A549 (cell line): ENCODE measurements at regions not wholly inside any gene's neighbourhood (a gene's known extent, or its start where the extent isn't known, plus 50 kb on each side); places are given as distances from the start of the nearest gene placed in this dataset.

Experiments
- ATAC-seq, 2 experiments: fragments of 200-7000 bp in 1 of 2; fragments of >200 bp in 1 of 2; cut with Nextera tagmentation in 1 of 2; cut with Tn5 transposase in 1 of 2; 3 replicates each; pipeline versions ENCODE4 v1.8.0 to v1.9.1; 2018 to 2020; ENCODE audit warnings: mild to moderate bottlenecking in 1 of 2, moderate library complexity in 1 of 2
- CTCF ChIA-PET: fragments of 300-600 bp; sonication (Branson Sonifier 250); formaldehyde crosslinking; extraction: SDS; loops from one replicate; lab custom pipeline; 2021; ENCODE audit warnings: antibody characterized with exemption, inconsistent platforms; lab: Yijun Ruan, JAX
- POLR2A ChIA-PET: fragments of 350-600 bp; formaldehyde crosslinking; extraction: SDS; loops from one replicate; lab custom pipeline; 2021; ENCODE audit warnings: antibody characterized with exemption, inconsistent platforms; lab: Yijun Ruan, JAX
- DNase-seq, 2 experiments: peaks; one replicate each; pipeline versions ENCODE4 v3.0.0 to v3.0.0-alpha.2; 2011 to 2016; ENCODE audit warnings: low read depth in 1 of 2, low spot score in 1 of 2
- FAIRE-seq: peaks from 2 replicates; lab custom pipeline; 2011; peaks lifted over from hg19 to GRCh38; lab: Jason Lieb, UNC
- H3K27ac ChIP-seq, 2 experiments: fragments of >200 bp; sonication (Bioruptor Twin); formaldehyde crosslinking; 3 replicates each; pipeline ENCODE4 v1.5.1; 2016 to 2017
- H3K4me1 ChIP-seq: fragments of >200 bp; sonication (Bioruptor Twin); formaldehyde crosslinking; 3 replicates; pipeline ENCODE4 v1.6.1; 2016
- H3K4me2 ChIP-seq: fragments of >200 bp; sonication (Bioruptor Twin); formaldehyde crosslinking; 3 replicates; pipeline ENCODE4 v1.6.1; 2016
- H3K4me3 ChIP-seq: fragments of >200 bp; sonication (Bioruptor Twin); formaldehyde crosslinking; 3 replicates; pipeline ENCODE4 v1.5.1; 2016
- H3K9me3 ChIP-seq: fragments of >200 bp; sonication (Bioruptor Twin); formaldehyde crosslinking; 3 replicates; pipeline ENCODE4 v1.6.1; 2016
- BHLHE40 ChIP-seq: IDR thresholded peaks from 2 replicates; pipeline ENCODE4 v1.6.1; 2012; ENCODE audit warnings: low read depth, low read length, inconsistent platforms
- CBX2 ChIP-seq: fragments of 200-600 bp; sonication (generic); IDR thresholded peaks from 2 replicates; pipeline ENCODE4 v1.6.1; 2016; ENCODE audit warnings: low read depth, mild to moderate bottlenecking, borderline replicate concordance
- CBX8 ChIP-seq: fragments of 200-600 bp; sonication (generic); IDR thresholded peaks from 2 replicates; pipeline ENCODE4 v1.6.1; 2016
- CEBPB ChIP-seq, 2 experiments: fragments of >200 bp in 1 of 2; sonication (Bioruptor Twin) in 1 of 2; formaldehyde crosslinking in 1 of 2; IDR thresholded peaks; 2 replicates each; pipeline ENCODE4 v1.6.1; 2012 to 2016
- CHD2 ChIP-seq: fragments of 150-350 bp; IDR thresholded peaks from 2 replicates; pipeline ENCODE4 v1.6.1; 2014; ENCODE audit warnings: low read length; ENCODE audit not compliant: partially characterized antibody
- ESRRA ChIP-seq: fragments of 150-350 bp; IDR thresholded peaks from 2 replicates; pipeline ENCODE4 v1.6.1; 2014; ENCODE audit warnings: mild to moderate bottlenecking, low read length, borderline replicate concordance
- FOSB ChIP-seq: fragments of 250-450 bp; sonication (Bioruptor Pico); IDR thresholded peaks from 2 replicates; pipeline ENCODE4 v1.5.0; 2020; ENCODE audit warnings: mild to moderate bottlenecking, moderate library complexity
- GATA3 ChIP-seq: IDR thresholded peaks from 2 replicates; pipeline ENCODE4 v1.6.1; 2012; ENCODE audit warnings: borderline replicate concordance
- HEYL ChIP-seq: fragments of 250-450 bp; sonication (Bioruptor Pico); IDR thresholded peaks from 2 replicates; pipeline ENCODE4 v1.8.0; 2021; ENCODE audit warnings: mild to moderate bottlenecking, moderate library complexity
- KDM5A ChIP-seq: fragments of 200-600 bp; sonication (generic); IDR thresholded peaks from 2 replicates; pipeline ENCODE4 v1.6.1; 2016; ENCODE audit warnings: antibody characterized with exemption, mild to moderate bottlenecking
- MAZ ChIP-seq: fragments of 150-350 bp; IDR thresholded peaks from 2 replicates; pipeline ENCODE4 v1.6.1; 2014; ENCODE audit warnings: antibody characterized with exemption, low read depth, low read length, borderline replicate concordance
- PBX3 ChIP-seq: IDR thresholded peaks from 2 replicates; pipeline ENCODE4 v1.6.1; 2012
- POLR2A ChIP-seq: IDR thresholded peaks from 2 replicates; pipeline ENCODE4 v1.6.1; 2012; ENCODE audit warnings: mild to moderate bottlenecking, low read length
- RCOR1 ChIP-seq: fragments of 150-350 bp; IDR thresholded peaks from 2 replicates; pipeline ENCODE4 v1.6.1; 2014; ENCODE audit warnings: antibody characterized with exemption, low read length, low read depth
- REST ChIP-seq: fragments of 200-600 bp; sonication (generic); IDR thresholded peaks from 2 replicates; pipeline ENCODE4 v1.6.1; 2016; ENCODE audit warnings: antibody characterized with exemption, mild to moderate bottlenecking, moderate library complexity
- RFX5 ChIP-seq: fragments of 450-650 bp; IDR thresholded peaks from 2 replicates; pipeline ENCODE4 v1.7.1; 2014; ENCODE audit warnings: antibody characterized with exemption, mild to moderate bottlenecking, moderate library complexity
- SMC3 ChIP-seq: fragments of >200 bp; sonication (Bioruptor Twin); formaldehyde crosslinking; IDR thresholded peaks from 3 replicates; pipeline ENCODE4 v1.6.1; 2018; ENCODE audit warnings: inconsistent platforms
- TFCP2L1 ChIP-seq: fragments of 250-450 bp; sonication (Bioruptor Pico); IDR thresholded peaks from 2 replicates; pipeline ENCODE4 v1.5.0; 2021; ENCODE audit warnings: mild to moderate bottlenecking
- TP53 ChIP-seq: fragments of 250-450 bp; sonication (Bioruptor Pico); IDR thresholded peaks from 2 replicates; pipeline ENCODE4 v1.5.0; 2021; ENCODE audit warnings: mild to moderate bottlenecking, moderate library complexity
- ZC3H11A ChIP-seq: fragments of 450-650 bp; IDR thresholded peaks from 2 replicates; pipeline ENCODE4 v1.6.1; 2014; ENCODE audit warnings: antibody characterized with exemption, mild to moderate bottlenecking
- ZFP36 ChIP-seq: fragments of 450-650 bp; IDR thresholded peaks from 2 replicates; pipeline ENCODE4 v1.6.1; 2014; ENCODE audit warnings: borderline replicate concordance; ENCODE audit not compliant: partially characterized antibody
- WGBS: methylation state at CpG from one replicate; pipeline ENCODE4 v1.1.6; 2017; ENCODE audit errors: missing lambda C conversion rate; 5-methylcytosine and 5-hydroxymethylcytosine counted together
- TF ChIP-seq, protein P1 (sequence below): fragments of >200 bp; sonication (Bioruptor Twin); formaldehyde crosslinking; IDR thresholded peaks from 2 replicates; pipeline ENCODE4 v1.6.1; 2016
- TF ChIP-seq, protein P2 (sequence below): fragments of >200 bp; sonication (Bioruptor Twin); formaldehyde crosslinking; IDR thresholded peaks from 3 replicates; pipeline ENCODE4 v1.6.1; 2016

DNA sequence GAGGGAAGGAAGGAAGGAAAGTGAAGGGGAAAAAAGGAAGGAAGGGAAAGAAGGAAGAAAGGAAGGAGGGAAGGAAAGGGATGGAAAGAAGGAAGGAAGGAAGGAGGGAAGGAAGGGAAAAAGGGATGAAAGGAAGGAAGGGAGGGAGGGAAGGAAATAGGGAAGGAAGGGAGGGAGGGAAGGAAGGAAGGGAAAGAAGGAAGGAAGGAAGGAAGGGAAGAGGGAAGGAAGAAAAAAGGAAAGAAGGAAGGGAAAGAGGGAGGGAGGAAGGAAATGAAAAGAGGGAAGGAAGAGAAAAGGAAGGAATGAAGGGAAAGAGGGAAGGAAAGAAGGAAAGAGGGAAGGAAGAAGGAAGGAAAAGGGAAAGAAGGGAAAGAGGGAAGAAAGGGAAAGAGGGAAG lies 136.9 kb downstream of the BARX1 start (continued):
- TF ChIP-seq, protein P1, sequence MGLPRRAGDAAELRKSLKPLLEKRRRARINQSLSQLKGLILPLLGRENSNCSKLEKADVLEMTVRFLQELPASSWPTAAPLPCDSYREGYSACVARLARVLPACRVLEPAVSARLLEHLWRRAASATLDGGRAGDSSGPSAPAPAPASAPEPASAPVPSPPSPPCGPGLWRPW = no peak

DNA sequence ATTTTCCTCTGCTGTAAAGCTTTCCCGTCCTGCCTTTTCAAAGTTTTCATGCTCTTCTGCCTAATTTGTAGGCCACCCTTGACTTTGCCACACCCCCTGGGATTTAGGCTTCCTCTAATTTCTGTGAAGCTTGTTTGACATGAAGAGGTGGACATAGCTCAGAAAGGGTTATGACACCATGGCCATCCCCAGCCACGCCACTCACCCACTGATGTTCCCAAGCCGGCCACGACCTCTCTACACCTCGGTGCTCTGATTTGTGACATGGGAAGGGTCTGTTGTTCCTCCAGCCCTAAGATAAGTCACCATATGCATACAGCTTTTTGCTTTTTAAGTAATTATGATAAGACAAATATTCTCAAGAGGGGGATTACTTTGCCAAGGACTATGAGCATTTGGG lies 139.5 kb downstream of the BARX1 start:
- no peak for ATAC-seq
- Histone ChIP-seq H3K9me3 (no peaks in the 10 kb centered on the region), H3K4me3 (no peak overlapping the region), H3K4me1 (no peaks in the 10 kb centered on the region), H3K27ac (no peak overlapping the region), H3K4me2 (no peak overlapping the region)
- 26% methylated on average over 5 of the region's 5 CpGs for WGBS
- no peak for DNase-seq
- ChIA-PET CTCF (interaction anchor here (0.7 to 3.9 kb wide), 3 partner anchors 10 to 398 kb away, joined by 3 to 17 read pairs (median 4); no protein-coding TSS in a partner anchor), POLR2A (no interaction called here)
- TF ChIP-seq ZFP36 (no peak), POLR2A (no peak), CBX8 (no peak), SMC3 (no peak), MAZ (no peak), REST (no peak), TFCP2L1 (CRISPR knock-in tag) (no peak), PBX3 (no peak), ZC3H11A (no peak), RCOR1 (no peak), HEYL (no peak), GATA3 (no peak), CHD2 (no peak)
- TF ChIP-seq, protein P2, sequence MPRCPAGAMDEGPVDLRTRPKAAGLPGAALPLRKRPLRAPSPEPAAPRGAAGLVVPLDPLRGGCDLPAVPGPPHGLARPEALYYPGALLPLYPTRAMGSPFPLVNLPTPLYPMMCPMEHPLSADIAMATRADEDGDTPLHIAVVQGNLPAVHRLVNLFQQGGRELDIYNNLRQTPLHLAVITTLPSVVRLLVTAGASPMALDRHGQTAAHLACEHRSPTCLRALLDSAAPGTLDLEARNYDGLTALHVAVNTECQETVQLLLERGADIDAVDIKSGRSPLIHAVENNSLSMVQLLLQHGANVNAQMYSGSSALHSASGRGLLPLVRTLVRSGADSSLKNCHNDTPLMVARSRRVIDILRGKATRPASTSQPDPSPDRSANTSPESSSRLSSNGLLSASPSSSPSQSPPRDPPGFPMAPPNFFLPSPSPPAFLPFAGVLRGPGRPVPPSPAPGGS = no peak
- no peak for FAIRE-seq

DNA sequence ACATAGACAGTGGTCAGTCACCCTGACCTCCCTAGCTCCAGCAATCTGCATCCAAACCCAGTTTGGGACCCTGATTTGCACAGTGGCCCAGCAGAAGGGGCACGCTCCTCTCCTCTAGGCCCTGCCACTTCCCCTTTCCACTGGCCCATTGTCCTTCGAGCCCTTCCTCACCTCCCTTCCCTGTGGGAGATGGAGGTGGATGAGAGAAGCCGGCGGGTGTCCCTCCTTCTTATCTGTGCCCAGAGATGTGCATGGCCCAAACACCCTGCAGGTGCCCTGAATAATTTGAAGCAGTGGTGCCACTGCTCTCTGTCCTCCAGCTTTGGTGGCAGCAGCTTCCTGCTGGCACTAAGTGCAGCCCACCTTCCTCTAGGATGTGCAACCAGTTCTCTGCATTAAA lies 140.0 kb downstream of the BARX1 start:
- TF ChIP-seq CEBPB (IDR thresholded peaks at IDR 0.05) = no peak
- TF ChIP-seq REST = no peak
- no peak for TF ChIP-seq KDM5A
- no peak for TF ChIP-seq CBX2
- no peak for TF ChIP-seq POLR2A
- TF ChIP-seq TP53 (CRISPR knock-in tag) = no peak
- no peak for TF ChIP-seq FOSB
- TF ChIP-seq ZFP36 = no peak
- TF ChIP-seq ESRRA = no peak
- TF ChIP-seq CHD2 = no peak
- TF ChIP-seq RFX5 = no peak
- TF ChIP-seq BHLHE40 = no peak
- Histone ChIP-seq H3K4me3 (no peak overlapping the region), H3K4me1 (no peaks in the 10 kb centered on the region), H3K9me3 (no peaks in the 10 kb centered on the region), H3K4me2 (no peak overlapping the region), H3K27ac (no peak overlapping the region)
- ATAC-seq (no peak), DNase-seq (no peak), FAIRE-seq (no peak)
- WGBS = 51% methylated on average over 4 of the region's 4 CpGs
- ChIA-PET CTCF (interaction anchor here (0.7 to 3.9 kb wide), 3 partner anchors 10 to 398 kb away, joined by 3 to 17 read pairs (median 4); no protein-coding TSS in a partner anchor), POLR2A (no interaction called here)
